Trophoblast cell (in vitro differentiated cells and primary cell): ENCODE measurements at regions not wholly inside any gene's neighbourhood (a gene's known extent, or its start where the extent isn't known, plus 50 kb on each side); places are given as distances from the start of the nearest gene placed in this dataset.

Experiments used
- DNase-seq, 2 donors: peaks; one replicate each; pipeline ENCODE4 v3.0.0-alpha.2; 2016
- H2AFZ ChIP-seq: 2 replicates; pipeline ENCODE4 v1.6.1; 2013; ENCODE audit warnings: low read length, moderate library complexity, mild to moderate bottlenecking; ENCODE audit not compliant: insufficient read depth, poor library complexity
- H2AK5ac ChIP-seq: 2 replicates; pipeline ENCODE4 v1.6.1; 2013; ENCODE audit warnings: mild to moderate bottlenecking, low read length
- H2BK120ac ChIP-seq: 2 replicates; pipeline ENCODE4 v1.6.1; 2013; ENCODE audit warnings: low read length, mild to moderate bottlenecking, moderate library complexity; ENCODE audit not compliant: insufficient read depth, poor library complexity
- H2BK12ac ChIP-seq: 2 replicates; pipeline ENCODE4 v1.6.1; 2013; ENCODE audit warnings: mild to moderate bottlenecking, low read length, moderate library complexity
- H2BK5ac ChIP-seq: 2 replicates; pipeline ENCODE4 v1.6.1; 2013; ENCODE audit warnings: low read length, low read depth, moderate library complexity, mild to moderate bottlenecking; ENCODE audit not compliant: poor library complexity
- H3K14ac ChIP-seq: 2 replicates; pipeline ENCODE4 v1.6.1; 2013; ENCODE audit warnings: mild to moderate bottlenecking, low read length
- H3K18ac ChIP-seq: 2 replicates; pipeline ENCODE4 v1.6.1; 2013; ENCODE audit warnings: mild to moderate bottlenecking, low read length
- H3K23ac ChIP-seq: 2 replicates; pipeline ENCODE4 v1.6.1; 2013; ENCODE audit warnings: low read length
- H3K27ac ChIP-seq: 2 replicates; pipeline ENCODE4 v1.5.1; 2013; ENCODE audit warnings: low read depth, mild to moderate bottlenecking, inconsistent platforms, low read length, moderate library complexity
- H3K27me3 ChIP-seq: 2 replicates; pipeline ENCODE4 v1.6.1; 2013; ENCODE audit warnings: inconsistent platforms, mild to moderate bottlenecking, low read length, moderate library complexity; ENCODE audit not compliant: insufficient read depth
- H3K36me3 ChIP-seq, 2 experiments: 1 replicate in 1 of 2; 2 replicates in 1 of 2; pipeline ENCODE4 v1.6.1; 2013; ENCODE audit warnings: low read length in 2 of 2, mild to moderate bottlenecking in 2 of 2, moderate library complexity in 1 of 2; ENCODE audit not compliant: insufficient read depth in 2 of 2, control insufficient read depth in 1 of 2
- H3K4ac ChIP-seq: 2 replicates; pipeline ENCODE4 v1.6.1; 2013; ENCODE audit warnings: low read depth, mild to moderate bottlenecking, low read length, moderate library complexity
- H3K4me1 ChIP-seq, 2 experiments: 1 replicate in 1 of 2; 2 replicates in 1 of 2; pipeline ENCODE4 v1.6.1; 2013; ENCODE audit warnings: low read length in 2 of 2, mild to moderate bottlenecking in 2 of 2, moderate library complexity in 1 of 2; ENCODE audit not compliant: insufficient read depth in 2 of 2, control insufficient read depth in 1 of 2
- H3K4me2 ChIP-seq: 2 replicates; pipeline ENCODE4 v1.6.1; 2013; ENCODE audit warnings: inconsistent platforms, mild to moderate bottlenecking, low read length, moderate library complexity
- H3K4me3 ChIP-seq: 2 replicates; pipeline ENCODE4 v1.5.1; 2013; ENCODE audit warnings: mild to moderate bottlenecking, low read depth, low read length, inconsistent platforms
- H3K79me1 ChIP-seq: one replicate; pipeline ENCODE4 v1.6.1; 2013; ENCODE audit warnings: low read length
- H3K79me2 ChIP-seq: 2 replicates; pipeline ENCODE4 v1.6.1; 2013; ENCODE audit warnings: low read length, mild to moderate bottlenecking; ENCODE audit not compliant: control insufficient read depth, insufficient read depth, poor library complexity
- H3K9ac ChIP-seq: 2 replicates; pipeline ENCODE4 v1.6.1; 2013; ENCODE audit warnings: mild to moderate bottlenecking, low read length
- H3K9me3 ChIP-seq: 2 replicates; pipeline ENCODE4 v1.6.1; 2013; ENCODE audit warnings: low read depth, mild to moderate bottlenecking, control low read depth, inconsistent platforms, low read length; ENCODE audit not compliant: insufficient read depth
- H4K12ac ChIP-seq: 2 replicates; pipeline ENCODE4 v1.6.1; 2013; ENCODE audit warnings: low read depth, mild to moderate bottlenecking, low read length, moderate library complexity
- H4K8ac ChIP-seq: 2 replicates; pipeline ENCODE4 v1.6.1; 2013; ENCODE audit warnings: low read depth, mild to moderate bottlenecking, low read length, moderate library complexity
- H4K91ac ChIP-seq: one replicate; pipeline ENCODE4 v1.6.1; 2013; ENCODE audit warnings: low read depth, mild to moderate bottlenecking, low read length, moderate library complexity
- WGBS: extraction: QIAGEN DNeasy Blood & Tissue Kit; methylation state at CpG from one replicate; pipeline ENCODE4 v1.1.7; 2013; ENCODE audit warnings: missing lambda C conversion rate; ENCODE audit not compliant: insufficient read length, insufficient coverage; ENCODE audit errors: extremely low coverage; 5-methylcytosine and 5-hydroxymethylcytosine counted together

DNA sequence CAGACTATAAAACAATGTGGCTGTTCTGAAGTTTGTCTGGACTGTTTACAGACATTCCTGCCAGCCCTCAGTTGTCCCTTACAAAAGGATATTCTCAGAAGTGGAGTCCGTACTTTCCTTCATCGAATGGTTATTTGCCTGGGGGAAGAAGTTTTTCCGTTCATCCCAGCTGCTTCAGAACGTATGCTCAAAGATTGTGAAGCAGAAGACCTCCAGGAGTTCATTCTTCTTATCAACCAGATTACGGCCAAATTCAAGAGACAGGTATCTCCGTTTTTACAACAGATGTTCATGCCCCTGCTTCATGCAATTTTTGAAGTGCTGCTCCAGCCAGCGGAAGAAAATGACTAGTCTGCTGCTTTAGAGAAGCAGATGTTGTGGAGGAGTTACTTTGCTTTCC lies 174.3 kb upstream of the NUPR2 start:
- H3K23ac ChIP-seq = no peak overlapping the region
- no peak overlapping the region for H2BK5ac ChIP-seq
- no peak overlapping the region for H3K4ac ChIP-seq
- no peak overlapping the region for H3K4me3 ChIP-seq
- no peak overlapping the region for H4K91ac ChIP-seq
- H3K36me3 ChIP-seq = no peaks in the 10 kb centered on the region
- H4K12ac ChIP-seq = no peak overlapping the region
- H3K79me2 ChIP-seq = no peaks in the 10 kb centered on the region
- H3K4me1 ChIP-seq = no peaks in the 10 kb centered on the region
- H2AFZ ChIP-seq = no peak overlapping the region
- no peak overlapping the region for H3K4me2 ChIP-seq
- no peak overlapping the region for H2AK5ac ChIP-seq
- H3K27ac ChIP-seq = no peak overlapping the region
- H2BK120ac ChIP-seq = no peak overlapping the region
- no CpG with 5 or more reads among the region's 7 CpGs for WGBS
- no peak overlapping the region for H3K18ac ChIP-seq
- H3K9me3 ChIP-seq = peaks cover 5% of the 10 kb centered on the region
- H3K27me3 ChIP-seq = no peaks in the 10 kb centered on the region
- no peak overlapping the region for H3K14ac ChIP-seq
- H2BK12ac ChIP-seq = no peak overlapping the region
- peak in 1 of 2 donors; percentile 64 for DNase-seq
- H4K8ac ChIP-seq = no peak overlapping the region
- H3K9ac ChIP-seq = no peak overlapping the region
- H3K79me1 ChIP-seq = no peaks in the 10 kb centered on the region

- no peak overlapping the region for H4K12ac ChIP-seq
These were observed 171.4 kb upstream of the NUPR2 start for GRCh38 chr7:56287429-56288138.

GRCh38 chr7:56256108-56256507 lies 139.9 kb upstream of the NUPR2 start:
- H3K23ac ChIP-seq = no peak overlapping the region
- no peaks in the 10 kb centered on the region for H3K36me3 ChIP-seq
- no peak overlapping the region for H4K91ac ChIP-seq
- H2BK12ac ChIP-seq = no peak overlapping the region
- peaks cover 32% of the 10 kb centered on the region for H3K9me3 ChIP-seq
- H3K27ac ChIP-seq = no peak overlapping the region
- peak overlapping the region; percentile 45 for H3K9ac ChIP-seq
- H3K4ac ChIP-seq = no peak overlapping the region
- WGBS = no CpG with 5 or more reads among the region's 7 CpGs
- H3K14ac ChIP-seq = no peak overlapping the region
- no peak for DNase-seq
- H3K4me3 ChIP-seq = peak overlapping the region; percentile 55
- H3K27me3 ChIP-seq = no peaks in the 10 kb centered on the region
- H3K18ac ChIP-seq = no peak overlapping the region
- no peak overlapping the region for H3K4me2 ChIP-seq
- H2AFZ ChIP-seq = no peak overlapping the region
- no peaks in the 10 kb centered on the region for H3K79me2 ChIP-seq
- no peak overlapping the region for H2BK120ac ChIP-seq
- no peak overlapping the region for H4K12ac ChIP-seq
- no peaks in the 10 kb centered on the region for H3K4me1 ChIP-seq
- no peak overlapping the region for H2AK5ac ChIP-seq
- H3K79me1 ChIP-seq = no peaks in the 10 kb centered on the region
- H2BK5ac ChIP-seq = no peak overlapping the region
- H4K8ac ChIP-seq = no peak overlapping the region

More at GRCh38 chr7:56287429-56288138, 171.4 kb upstream of the NUPR2 start:
- no peak overlapping the region for H3K4me2 ChIP-seq
- peak; percentile 27 to 59 for DNase-seq
- H3K79me1 ChIP-seq = no peaks in the 10 kb centered on the region
- no peak overlapping the region for H3K18ac ChIP-seq
- H3K23ac ChIP-seq = no peak overlapping the region
- no CpG with 5 or more reads among the region's 57 CpGs for WGBS
- peaks cover 8% of the 10 kb centered on the region for H3K9me3 ChIP-seq
- H3K79me2 ChIP-seq = no peaks in the 10 kb centered on the region
- H3K14ac ChIP-seq = no peak overlapping the region
- no peak overlapping the region for H2AK5ac ChIP-seq
- H2BK120ac ChIP-seq = no peak overlapping the region
- no peaks in the 10 kb centered on the region for H3K4me1 ChIP-seq
- H2BK12ac ChIP-seq = no peak overlapping the region
- H3K4me3 ChIP-seq = no peak overlapping the region
- no peaks in the 10 kb centered on the region for H3K36me3 ChIP-seq
- H2AFZ ChIP-seq = no peak overlapping the region
- no peak overlapping the region for H3K9ac ChIP-seq
- no peak overlapping the region for H4K8ac ChIP-seq
- H2BK5ac ChIP-seq = no peak overlapping the region
- H3K4ac ChIP-seq = no peak overlapping the region
- no peaks in the 10 kb centered on the region for H3K27me3 ChIP-seq
- H4K91ac ChIP-seq = no peak overlapping the region
- H3K27ac ChIP-seq = no peak overlapping the region

DNA sequence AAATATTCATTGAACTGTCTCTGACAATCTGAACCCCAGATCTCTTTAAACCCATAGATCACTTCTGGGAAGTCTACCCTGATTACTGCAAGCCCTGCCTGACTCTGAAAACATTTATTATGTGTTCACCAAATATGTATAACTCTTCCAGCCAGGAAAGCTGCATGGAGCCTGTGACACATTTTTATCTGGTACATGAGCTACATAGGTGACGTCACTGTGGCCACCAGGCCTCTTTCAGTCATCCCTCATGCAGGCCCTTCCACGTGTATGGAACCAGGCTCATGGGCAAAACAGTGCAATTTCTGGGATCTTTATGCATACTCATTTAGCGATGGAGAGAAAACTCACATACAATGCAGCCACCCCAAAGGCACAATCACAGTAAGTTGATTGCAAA lies 133.9 kb upstream of the NUPR2 start:
- Histone ChIP-seq H3K36me3 (no peaks in the 10 kb centered on the region), H4K8ac (no peak overlapping the region), H3K9ac (no peak overlapping the region), H3K4me3 (no peak overlapping the region), H2BK120ac (no peak overlapping the region), H3K23ac (no peak overlapping the region), H3K4ac (no peak overlapping the region), H3K9me3 (peaks cover 38% of the 10 kb centered on the region), H3K79me1 (no peaks in the 10 kb centered on the region), H3K79me2 (no peaks in the 10 kb centered on the region), H3K4me2 (no peak overlapping the region), H3K18ac (no peak overlapping the region), H2BK5ac (no peak overlapping the region), H2BK12ac (no peak overlapping the region), H2AFZ (no peak overlapping the region), H3K14ac (no peak overlapping the region), H4K12ac (no peak overlapping the region), H4K91ac (no peak overlapping the region), H3K27me3 (no peaks in the 10 kb centered on the region), H3K4me1 (no peaks in the 10 kb centered on the region), H3K27ac (no peak overlapping the region), H2AK5ac (no peak overlapping the region)
- no CpG with 5 or more reads among the region's 3 CpGs for WGBS
- no peak for DNase-seq
